GM18526 (cell line): ENCODE measurements at regions not wholly inside any gene's neighbourhood (a gene's known extent, or its start where the extent isn't known, plus 50 kb on each side); places are given as distances from the start of the nearest gene placed in this dataset.

Experiments
- POLR2A ChIP-seq: IDR thresholded peaks from 3 replicates; pipeline ENCODE4 v1.6.1; 2011; ENCODE audit not compliant: insufficient read length; ENCODE audit errors: extremely low read depth

GRCh38 chr11:19604679-19605375 lies 107.8 kb upstream of the NAV2 start:
- TF ChIP-seq POLR2A, result no peak

GRCh38 chr11:19603771-19604170 lies 108.9 kb upstream of the NAV2 start:
- no peak for TF ChIP-seq POLR2A

GRCh38 chr11:19602891-19603290 lies 109.7 kb upstream of the NAV2 start:
- no peak for TF ChIP-seq POLR2A

GRCh38 chr11:19602406-19602805 lies 110.2 kb upstream of the NAV2 start:
- no peak for TF ChIP-seq POLR2A

GRCh38 chr11:19601235-19601634 lies 111.4 kb upstream of the NAV2 start:
- TF ChIP-seq POLR2A, result no peak

GRCh38 chr11:19599681-19600080 lies 113.0 kb upstream of the NAV2 start:
- TF ChIP-seq POLR2A, result no peak

- no peak for TF ChIP-seq POLR2A
These were observed 113.7 kb upstream of the NAV2 start for GRCh38 chr11:19598876-19599486.

- no peak for TF ChIP-seq POLR2A
These were observed 114.2 kb upstream of the NAV2 start for GRCh38 chr11:19598456-19598855.

- TF ChIP-seq POLR2A, result no peak
These were observed 114.8 kb upstream of the NAV2 start for GRCh38 chr11:19597876-19598275.

- no peak for TF ChIP-seq POLR2A
These were observed 115.4 kb upstream of the NAV2 start for GRCh38 chr11:19597206-19597605.

GRCh38 chr11:19595840-19596751 lies 116.5 kb upstream of the NAV2 start:
- no peak for TF ChIP-seq POLR2A

GRCh38 chr11:19595499-19595839 lies 117.2 kb upstream of the NAV2 start:
- no peak for TF ChIP-seq POLR2A

- no peak for TF ChIP-seq POLR2A
These were observed 118.3 kb upstream of the NAV2 start for GRCh38 chr11:19594326-19594725.

- no peak for TF ChIP-seq POLR2A
These were observed 119.8 kb upstream of the NAV2 start for GRCh38 chr11:19592842-19593241.

- no peak for TF ChIP-seq POLR2A
These were observed 122.9 kb upstream of the NAV2 start for GRCh38 chr11:19589567-19590260.
